ENCODE measurements at regions not wholly inside any gene's neighbourhood (a gene's known extent, or its start where the extent isn't known, plus 50 kb on each side); places are given as distances from the start of the nearest gene placed in this dataset.

DNA sequence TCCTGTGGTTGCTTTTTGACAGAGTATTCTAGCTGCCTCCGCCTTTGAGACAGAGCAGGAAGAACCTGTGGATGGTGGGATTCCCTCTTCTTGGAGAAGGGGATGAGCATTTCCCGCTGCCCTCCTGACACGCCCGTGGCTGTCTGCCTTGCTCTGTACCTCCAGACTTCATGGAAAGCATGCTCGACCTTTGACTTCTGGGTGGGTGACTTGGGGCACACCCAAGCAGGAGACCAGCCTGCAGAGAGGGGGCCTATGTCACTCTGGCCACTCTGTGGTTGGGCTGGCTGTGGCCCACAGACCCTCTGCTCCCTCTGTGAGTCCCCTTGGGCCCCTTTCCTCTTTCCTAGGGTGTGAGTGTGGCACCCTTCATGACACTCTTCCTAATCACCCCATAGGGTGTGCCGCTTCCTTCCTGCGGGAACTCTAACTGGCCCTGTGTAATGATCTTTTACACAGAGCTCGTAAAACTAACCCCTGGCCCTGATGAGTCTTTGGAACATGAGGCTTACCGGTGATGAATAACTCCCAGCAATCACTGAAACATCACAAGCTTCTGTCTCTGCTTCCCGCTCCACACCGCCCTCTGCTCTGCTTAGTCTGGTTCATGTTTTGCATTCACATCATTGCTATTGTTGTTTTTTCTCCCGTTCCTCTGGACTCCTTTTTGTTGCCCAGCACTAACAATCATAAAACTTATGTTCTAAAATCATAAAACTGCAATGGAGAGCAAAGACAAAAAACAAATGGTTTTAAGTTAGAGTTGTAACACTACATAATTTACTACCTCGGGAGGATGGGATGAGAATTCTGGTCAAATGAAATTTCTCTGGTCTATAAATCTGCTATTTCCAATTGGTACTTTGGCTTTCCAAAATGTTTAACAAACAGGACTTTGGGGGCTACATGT is 101.1 kb downstream of the SH3YL1 start:
- no peak overlapping the region for H3K4me2 ChIP-seq (ENCODE audit: control insufficient read depth, extremely low read depth, insufficient read depth, low read depth, low read length)
- no peak for DNase-seq (ENCODE audit: low read depth, low spot score)
- H3K79me2 ChIP-seq (ENCODE audit: control insufficient read depth, insufficient read depth, low read length), result no peaks in the 10 kb centered on the region
- no peaks in the 10 kb centered on the region for H3K36me3 ChIP-seq (ENCODE audit: control insufficient read depth in 2 of 2, extremely low read depth in 1 of 2, insufficient read depth in 2 of 2, low read length in 2 of 2)
- H3K9me1 ChIP-seq (ENCODE audit: control insufficient read depth, extremely low read depth, insufficient read depth, low read length), result no peaks in the 10 kb centered on the region
- H3K4me1 ChIP-seq (ENCODE audit: control insufficient read depth, extremely low read depth, insufficient read depth, low read length), result no peaks in the 10 kb centered on the region
- no peak overlapping the region for H3K9ac ChIP-seq (ENCODE audit: control insufficient read depth, extremely low read depth, insufficient read depth, low read length)
- dilution Hi-C loops (cut with MboI; ENCODE audit: extremely low pct_ligation_motif_present, low sequenced_read_pairs), result no loop called here
- no peak overlapping the region for H3K27ac ChIP-seq (ENCODE audit: control insufficient read depth, insufficient read depth, low read length)
- H3K4me3 ChIP-seq (ENCODE audit: control insufficient read depth in 2 of 3, extremely low read depth in 1 of 3, insufficient read depth in 2 of 3, low read depth in 1 of 3, low read length in 3 of 3), result no peak overlapping the region
- H2AFZ ChIP-seq (ENCODE audit: control insufficient read depth, low read length), result no peak overlapping the region
- no peaks in the 10 kb centered on the region for H3K27me3 ChIP-seq (ENCODE audit: control insufficient read depth, extremely low read depth, insufficient read depth, low read length)
- no peaks in the 10 kb centered on the region for H3K9me3 ChIP-seq (ENCODE audit: control insufficient read depth, low read depth, low read length)
- no peaks in the 10 kb centered on the region for H4K20me1 ChIP-seq (ENCODE audit: control insufficient read depth, extremely low read depth, insufficient read depth, low read length)
- FAIRE-seq, result no peak
- TF ChIP-seq EZH2 (IDR thresholded peaks at IDR 0.05; ENCODE audit: low read length), result no peak
- TF ChIP-seq, protein P1, sequence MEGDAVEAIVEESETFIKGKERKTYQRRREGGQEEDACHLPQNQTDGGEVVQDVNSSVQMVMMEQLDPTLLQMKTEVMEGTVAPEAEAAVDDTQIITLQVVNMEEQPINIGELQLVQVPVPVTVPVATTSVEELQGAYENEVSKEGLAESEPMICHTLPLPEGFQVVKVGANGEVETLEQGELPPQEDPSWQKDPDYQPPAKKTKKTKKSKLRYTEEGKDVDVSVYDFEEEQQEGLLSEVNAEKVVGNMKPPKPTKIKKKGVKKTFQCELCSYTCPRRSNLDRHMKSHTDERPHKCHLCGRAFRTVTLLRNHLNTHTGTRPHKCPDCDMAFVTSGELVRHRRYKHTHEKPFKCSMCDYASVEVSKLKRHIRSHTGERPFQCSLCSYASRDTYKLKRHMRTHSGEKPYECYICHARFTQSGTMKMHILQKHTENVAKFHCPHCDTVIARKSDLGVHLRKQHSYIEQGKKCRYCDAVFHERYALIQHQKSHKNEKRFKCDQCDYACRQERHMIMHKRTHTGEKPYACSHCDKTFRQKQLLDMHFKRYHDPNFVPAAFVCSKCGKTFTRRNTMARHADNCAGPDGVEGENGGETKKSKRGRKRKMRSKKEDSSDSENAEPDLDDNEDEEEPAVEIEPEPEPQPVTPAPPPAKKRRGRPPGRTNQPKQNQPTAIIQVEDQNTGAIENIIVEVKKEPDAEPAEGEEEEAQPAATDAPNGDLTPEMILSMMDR (optimal IDR thresholded peaks at IDR 0.05 in 1 of 3, IDR thresholded peaks at IDR 0.05 in 1 of 3, conservative IDR thresholded peaks at IDR 0.05 in 1 of 3; ENCODE audit: extremely low read depth in 1 of 3, insufficient read depth in 2 of 3, low read length in 3 of 3), result no peak

DNA sequence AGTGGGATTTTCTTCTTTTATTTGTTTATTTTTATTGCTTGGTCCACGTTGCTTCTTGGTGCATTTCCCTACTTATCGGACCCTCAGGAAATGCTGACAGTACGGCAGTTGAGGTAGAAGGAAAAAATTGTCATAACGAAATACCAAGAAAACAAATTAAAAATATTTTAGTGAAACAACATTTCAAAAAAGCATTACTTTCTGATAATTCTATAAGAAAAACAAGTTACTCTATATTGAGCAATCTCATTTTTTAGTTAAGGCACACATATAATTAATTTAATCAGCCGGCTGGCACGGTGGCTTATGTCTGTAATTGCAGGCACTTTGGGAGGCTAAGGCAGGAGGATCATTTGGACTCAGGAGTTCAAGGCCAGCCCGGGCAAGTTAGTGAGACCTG is 102.1 kb downstream of the SH3YL1 start:
- Histone ChIP-seq H3K79me2 (ENCODE audit: control insufficient read depth, insufficient read depth, low read length) (no peaks in the 10 kb centered on the region), H3K9me3 (ENCODE audit: control insufficient read depth, low read depth, low read length) (no peaks in the 10 kb centered on the region), H3K36me3 (ENCODE audit: control insufficient read depth in 2 of 2, extremely low read depth in 1 of 2, insufficient read depth in 2 of 2, low read length in 2 of 2) (no peaks in the 10 kb centered on the region), H3K4me3 (ENCODE audit: control insufficient read depth in 2 of 3, extremely low read depth in 1 of 3, insufficient read depth in 2 of 3, low read depth in 1 of 3, low read length in 3 of 3) (no peak overlapping the region), H3K9me1 (ENCODE audit: control insufficient read depth, extremely low read depth, insufficient read depth, low read length) (no peaks in the 10 kb centered on the region), H2AFZ (ENCODE audit: control insufficient read depth, low read length) (no peak overlapping the region), H3K4me1 (ENCODE audit: control insufficient read depth, extremely low read depth, insufficient read depth, low read length) (no peaks in the 10 kb centered on the region), H4K20me1 (ENCODE audit: control insufficient read depth, extremely low read depth, insufficient read depth, low read length) (no peaks in the 10 kb centered on the region), H3K27ac (ENCODE audit: control insufficient read depth, insufficient read depth, low read length) (no peak overlapping the region), H3K27me3 (ENCODE audit: control insufficient read depth, extremely low read depth, insufficient read depth, low read length) (no peaks in the 10 kb centered on the region), H3K4me2 (ENCODE audit: control insufficient read depth, extremely low read depth, insufficient read depth, low read depth, low read length) (no peak overlapping the region), H3K9ac (ENCODE audit: control insufficient read depth, extremely low read depth, insufficient read depth, low read length) (no peak overlapping the region)
- FAIRE-seq (no peak), DNase-seq (ENCODE audit: low read depth, low spot score) (no peak)
- TF ChIP-seq EZH2 (IDR thresholded peaks at IDR 0.05; ENCODE audit: low read length), result no peak
- TF ChIP-seq, protein P1 (optimal IDR thresholded peaks at IDR 0.05 in 1 of 3, IDR thresholded peaks at IDR 0.05 in 1 of 3, conservative IDR thresholded peaks at IDR 0.05 in 1 of 3; ENCODE audit: extremely low read depth in 1 of 3, insufficient read depth in 2 of 3, low read length in 3 of 3), result no peak
- dilution Hi-C loops (cut with MboI; ENCODE audit: extremely low pct_ligation_motif_present, low sequenced_read_pairs), result no loop called here
